Right renal pelvis (tissue), 4 donors: ENCODE measurements at regions not wholly inside any gene's neighbourhood (a gene's known extent, or its start where the extent isn't known, plus 50 kb on each side); places are given as distances from the start of the nearest gene placed in this dataset.

Source experiments
- DNase-seq, 4 donors: peaks; one replicate each; pipeline ENCODE4 v3.0.0-alpha.2; 2013; ENCODE audit warnings: low read depth in 4 of 4, low spot score in 3 of 4, missing footprints in 1 of 4

GRCh38 chr3:21357241-21357640, 393.8 kb downstream of the ZNF385D start:
- no peak for DNase-seq

GRCh38 chr3:21356402-21356801, 394.6 kb downstream of the ZNF385D start:
- no peak for DNase-seq

- no peak for DNase-seq
Observed at GRCh38 chr3:21345382-21345976, 405.5 kb downstream of the ZNF385D start.

- no peak for DNase-seq
Observed at GRCh38 chr3:21331857-21332256, 419.2 kb downstream of the ZNF385D start.

- DNase-seq, result no peak
Observed at GRCh38 chr3:21331321-21331720, 419.7 kb downstream of the ZNF385D start.

- no peak for DNase-seq
Observed at GRCh38 chr3:21330293-21330692, 420.7 kb downstream of the ZNF385D start.

- no peak for DNase-seq
Observed at GRCh38 chr3:21328711-21329390, 422.2 kb downstream of the ZNF385D start.

- no peak for DNase-seq
Observed at GRCh38 chr3:21326704-21327475, 424.1 kb downstream of the ZNF385D start.

- no peak for DNase-seq
Observed at GRCh38 chr3:21314688-21315087, 436.3 kb downstream of the ZNF385D start.

GRCh38 chr3:21310891-21311290, 440.1 kb downstream of the ZNF385D start:
- DNase-seq, result no peak

- DNase-seq, result no peak
Observed at GRCh38 chr3:21310161-21310560, 440.8 kb downstream of the ZNF385D start.

- no peak for DNase-seq
Observed at GRCh38 chr3:21297304-21297703, 453.7 kb downstream of the ZNF385D start.

- no peak for DNase-seq
Observed at GRCh38 chr3:21294768-21295167, 456.2 kb downstream of the ZNF385D start.

- DNase-seq, result no peak
Observed at GRCh38 chr3:21292971-21293370, 458.0 kb downstream of the ZNF385D start.

GRCh38 chr3:21290557-21290956, 460.5 kb downstream of the ZNF385D start:
- no peak for DNase-seq

GRCh38 chr3:21274079-21274571, 476.9 kb downstream of the ZNF385D start:
- no peak for DNase-seq

- no peak for DNase-seq
Observed at GRCh38 chr3:21273259-21274025, 477.6 kb downstream of the ZNF385D start.

GRCh38 chr3:21271606-21272016, 479.4 kb downstream of the ZNF385D start:
- DNase-seq, result no peak

GRCh38 chr3:21269882-21270281, 481.1 kb downstream of the ZNF385D start:
- DNase-seq, result no peak

- DNase-seq, result no peak
Observed at GRCh38 chr3:21260507-21260906, 490.5 kb downstream of the ZNF385D start.

GRCh38 chr3:21259896-21260295, 491.1 kb downstream of the ZNF385D start:
- no peak for DNase-seq
